ENCODE measurements at regions not wholly inside any gene's neighbourhood (a gene's known extent, or its start where the extent isn't known, plus 50 kb on each side); places are given as distances from the start of the nearest gene placed in this dataset.

- TF ChIP-seq CTCF (IDR thresholded peaks at IDR 0.05; ENCODE audit: poor library complexity) (no peak), EZH2 (IDR thresholded peaks at IDR 0.05; ENCODE audit: borderline replicate concordance) (no peak), EZH2phosphoT487 (IDR thresholded peaks at IDR 0.05; ENCODE audit: low read depth, severe bottlenecking, unreplicated experiment) (no peak)
These were observed 296.9 kb upstream of the CDH19 start for GRCh38 chr18:66900837-66901236.

Data from hepatocyte (in vitro differentiated cells).